ENCODE measurements at regions not wholly inside any gene's neighbourhood (a gene's known extent, or its start where the extent isn't known, plus 50 kb on each side); places are given as distances from the start of the nearest gene placed in this dataset.
"Not testable (repeated sequence)": the region's sequence is repeated elsewhere in the genome, so short reads cannot be mapped to it uniquely, and the experiment has no call there.

- no peaks in the 10 kb centered on the region for H3K27me3 ChIP-seq (ENCODE audit: insufficient read depth, insufficient read length)
- no peak for TF ChIP-seq YY1 (IDR thresholded peaks at IDR 0.05; ENCODE audit: insufficient read depth, insufficient read length)
- no peak for TF ChIP-seq SUZ12 (IDR thresholded peaks at IDR 0.05; ENCODE audit: extremely low read depth, insufficient read depth, insufficient read length)
- no peak for TF ChIP-seq ZNF274 (IDR thresholded peaks at IDR 0.05; ENCODE audit: low read depth, low read length)
- H3K4me3 ChIP-seq (ENCODE audit: insufficient read length, low read depth), result no peak overlapping the region
- no peak for DNase-seq (ENCODE audit: low read depth, low spot score)
- H3K9me3 ChIP-seq (ENCODE audit: insufficient read depth, low read length), result no peaks in the 10 kb centered on the region
- H3K36me3 ChIP-seq (ENCODE audit: insufficient read depth, insufficient read length, low read length), result no peaks in the 10 kb centered on the region
- no peaks in the 10 kb centered on the region for H3K4me1 ChIP-seq (ENCODE audit: insufficient read depth, insufficient read length)
- no peak overlapping the region for H3K9ac ChIP-seq (ENCODE audit: insufficient read length, low read depth)
Measured at GRCh38 chr1:232355162-232356006, 274.5 kb downstream of the SIPA1L2 start.

- H3K4me1 ChIP-seq (ENCODE audit: insufficient read depth, insufficient read length), result no peaks in the 10 kb centered on the region
- H3K4me3 ChIP-seq (ENCODE audit: insufficient read length, low read depth), result no peak overlapping the region
- no peaks in the 10 kb centered on the region for H3K27me3 ChIP-seq (ENCODE audit: insufficient read depth, insufficient read length)
- no peaks in the 10 kb centered on the region for H3K9me3 ChIP-seq (ENCODE audit: insufficient read depth, low read length)
- H3K36me3 ChIP-seq (ENCODE audit: insufficient read depth, insufficient read length, low read length), result no peaks in the 10 kb centered on the region
- TF ChIP-seq SUZ12 (IDR thresholded peaks at IDR 0.05; ENCODE audit: extremely low read depth, insufficient read depth, insufficient read length) (no peak), YY1 (IDR thresholded peaks at IDR 0.05; ENCODE audit: insufficient read depth, insufficient read length) (no peak), ZNF274 (IDR thresholded peaks at IDR 0.05; ENCODE audit: low read depth, low read length) (no peak)
- H3K9ac ChIP-seq (ENCODE audit: insufficient read length, low read depth), result no peak overlapping the region
- DNase-seq (ENCODE audit: low read depth, low spot score), result no peak
Measured at GRCh38 chr1:232353001-232353400, 276.9 kb downstream of the SIPA1L2 start.

- Histone ChIP-seq H3K9ac (ENCODE audit: insufficient read length, low read depth) (no peak overlapping the region), H3K9me3 (ENCODE audit: insufficient read depth, low read length) (no peaks in the 10 kb centered on the region), H3K4me1 (ENCODE audit: insufficient read depth, insufficient read length) (no peaks in the 10 kb centered on the region), H3K27me3 (ENCODE audit: insufficient read depth, insufficient read length) (no peaks in the 10 kb centered on the region), H3K4me3 (ENCODE audit: insufficient read length, low read depth) (no peak overlapping the region), H3K36me3 (ENCODE audit: insufficient read depth, insufficient read length, low read length) (no peaks in the 10 kb centered on the region)
- TF ChIP-seq YY1 (IDR thresholded peaks at IDR 0.05; ENCODE audit: insufficient read depth, insufficient read length) (no peak), ZNF274 (IDR thresholded peaks at IDR 0.05; ENCODE audit: low read depth, low read length) (no peak)
- DNase-seq (ENCODE audit: low read depth, low spot score), result no peak
Measured at GRCh38 chr1:232352366-232352765, 277.6 kb downstream of the SIPA1L2 start.

- Histone ChIP-seq H3K36me3 (ENCODE audit: insufficient read depth, insufficient read length, low read length) (no peaks in the 10 kb centered on the region), H3K4me1 (ENCODE audit: insufficient read depth, insufficient read length) (no peaks in the 10 kb centered on the region), H3K4me3 (ENCODE audit: insufficient read length, low read depth) (no peak overlapping the region), H3K9me3 (ENCODE audit: insufficient read depth, low read length) (no peaks in the 10 kb centered on the region), H3K9ac (ENCODE audit: insufficient read length, low read depth) (no peak overlapping the region), H3K27me3 (ENCODE audit: insufficient read depth, insufficient read length) (no peaks in the 10 kb centered on the region)
- TF ChIP-seq ZNF274 (IDR thresholded peaks at IDR 0.05; ENCODE audit: low read depth, low read length) (no peak), YY1 (IDR thresholded peaks at IDR 0.05; ENCODE audit: insufficient read depth, insufficient read length) (no peak), SUZ12 (IDR thresholded peaks at IDR 0.05; ENCODE audit: extremely low read depth, insufficient read depth, insufficient read length) (no peak)
- DNase-seq (ENCODE audit: low read depth, low spot score), result no peak
Measured at GRCh38 chr1:232351335-232351734, 278.6 kb downstream of the SIPA1L2 start.

GRCh38 chr1:232346844-232347243 lies 283.1 kb downstream of the SIPA1L2 start:
- TF ChIP-seq YY1 (IDR thresholded peaks at IDR 0.05; ENCODE audit: insufficient read depth, insufficient read length), result no peak
- no peak for TF ChIP-seq SUZ12 (IDR thresholded peaks at IDR 0.05; ENCODE audit: extremely low read depth, insufficient read depth, insufficient read length)
- no peak for TF ChIP-seq ZNF274 (IDR thresholded peaks at IDR 0.05; ENCODE audit: low read depth, low read length)
- Histone ChIP-seq H3K4me3 (ENCODE audit: insufficient read length, low read depth) (no peak overlapping the region), H3K9ac (ENCODE audit: insufficient read length, low read depth) (no peak overlapping the region), H3K36me3 (ENCODE audit: insufficient read depth, insufficient read length, low read length) (no peaks in the 10 kb centered on the region), H3K27me3 (ENCODE audit: insufficient read depth, insufficient read length) (no peaks in the 10 kb centered on the region), H3K9me3 (ENCODE audit: insufficient read depth, low read length) (peaks cover 7% of the 10 kb centered on the region), H3K4me1 (ENCODE audit: insufficient read depth, insufficient read length) (no peaks in the 10 kb centered on the region)
- DNase-seq (ENCODE audit: low read depth, low spot score), result no peak

GRCh38 chr1:232344791-232345399 lies 285.0 kb downstream of the SIPA1L2 start:
- Histone ChIP-seq H3K4me3 (ENCODE audit: insufficient read length, low read depth) (no peak overlapping the region), H3K4me1 (ENCODE audit: insufficient read depth, insufficient read length) (no peaks in the 10 kb centered on the region), H3K9ac (ENCODE audit: insufficient read length, low read depth) (no peak overlapping the region), H3K9me3 (ENCODE audit: insufficient read depth, low read length) (peaks cover 7% of the 10 kb centered on the region), H3K36me3 (ENCODE audit: insufficient read depth, insufficient read length, low read length) (no peaks in the 10 kb centered on the region), H3K27me3 (ENCODE audit: insufficient read depth, insufficient read length) (no peaks in the 10 kb centered on the region)
- DNase-seq (ENCODE audit: low read depth, low spot score), result no peak
- TF ChIP-seq ZNF274 (IDR thresholded peaks at IDR 0.05; ENCODE audit: low read depth, low read length) (no peak), YY1 (IDR thresholded peaks at IDR 0.05; ENCODE audit: insufficient read depth, insufficient read length) (no peak), SUZ12 (IDR thresholded peaks at IDR 0.05; ENCODE audit: extremely low read depth, insufficient read depth, insufficient read length) (no peak)

- H3K27me3 ChIP-seq (ENCODE audit: insufficient read depth, insufficient read length); H3K9me3 ChIP-seq (ENCODE audit: insufficient read depth, low read length); DNase-seq (ENCODE audit: low read depth, low spot score); H3K4me1 ChIP-seq (ENCODE audit: insufficient read depth, insufficient read length); H3K4me3 ChIP-seq (ENCODE audit: insufficient read length, low read depth); H3K9ac ChIP-seq (ENCODE audit: insufficient read length, low read depth); H3K36me3 ChIP-seq (ENCODE audit: insufficient read depth, insufficient read length, low read length): not testable (repeated sequence)
Measured at GRCh38 chr1:232344186-232344585, 285.7 kb downstream of the SIPA1L2 start.
